ENCODE measurements at regions not wholly inside any gene's neighbourhood (a gene's known extent, or its start where the extent isn't known, plus 50 kb on each side); places are given as distances from the start of the nearest gene placed in this dataset.

DNA sequence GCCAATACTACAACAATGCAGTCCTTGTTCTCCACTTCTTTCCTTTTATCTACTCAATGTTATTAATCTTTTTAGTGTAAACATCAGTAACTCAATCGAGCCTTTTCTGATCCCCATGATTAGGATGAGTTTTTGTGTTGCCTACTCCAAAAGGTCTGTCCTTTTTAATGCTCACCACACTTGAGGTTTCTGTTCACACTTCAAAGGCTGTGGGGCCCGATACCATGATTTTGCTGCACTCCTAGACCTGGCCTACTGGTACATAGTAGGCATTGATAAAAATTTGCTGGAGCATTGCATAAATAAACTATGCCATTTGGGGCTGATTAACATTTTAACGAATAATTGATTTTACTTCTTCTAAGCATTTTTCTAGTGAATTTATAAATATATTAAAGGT lies 125.4 kb upstream of the KLF12 start:
- POLR2A ChIA-PET = no interaction called here
- Histone ChIP-seq H3K27me3 (replicated peaks in 1 of 2; ENCODE audit: control insufficient read depth in 2 of 2, extremely low read depth in 1 of 2, insufficient read depth in 2 of 2, low read length in 1 of 2) (no peaks in the 10 kb centered on the region), H3K4me1 (ENCODE audit: control insufficient read depth in 1 of 2, extremely low read depth in 1 of 2, insufficient read depth in 2 of 2, low read length in 2 of 2) (peaks cover 5 to 26% of the 10 kb centered on the region in 2 experiments), H3K36me3 (ENCODE audit: control insufficient read depth in 2 of 2, extremely low read depth in 1 of 2, insufficient read depth in 1 of 2, low read length in 1 of 2) (peaks cover 0 to 5% of the 10 kb centered on the region in 2 donors), H3K27ac (ENCODE audit: low read length) (no peak overlapping the region), H3K9me3 (no peaks in the 10 kb centered on the region), H3K4me3 (ENCODE audit: control insufficient read depth in 1 of 2, extremely low read depth in 1 of 2, low read length in 1 of 2) (no peak overlapping the region)
- WGBS (ENCODE audit: insufficient coverage) = no CpG with 5 or more reads among the region's 3 CpGs
- H3K4me3 Mint-ChIP-seq = peak overlapping the region in 1 of 3 donors; percentile 5
- DNase-seq (no peak), ATAC-seq (replicated peaks in 1 of 4) (no peak)
- peaks cover 36 to 57% (median 44%) of the 10 kb centered on the region in 3 donors for H3K4me1 Mint-ChIP-seq
- no peaks in the 10 kb centered on the region for H3K27me3 Mint-ChIP-seq
- H3K36me3 Mint-ChIP-seq = peaks cover 31% of the 10 kb centered on the region
- peak overlapping the region in 1 of 2 donors; percentile 68 for H3K27ac Mint-ChIP-seq
- H3K9me3 Mint-ChIP-seq = peaks cover 8 to 14% (median 10%) of the 10 kb centered on the region in 3 donors
- CTCF ChIA-PET = no interaction called here

- H3K27ac Mint-ChIP-seq = peak overlapping the region in 1 of 2 donors; percentile 68
- peaks cover 28% of the 10 kb centered on the region for H3K36me3 Mint-ChIP-seq
- Histone ChIP-seq H3K36me3 (ENCODE audit: control insufficient read depth in 2 of 2, extremely low read depth in 1 of 2, insufficient read depth in 1 of 2, low read length in 1 of 2) (peaks cover 0 to 5% of the 10 kb centered on the region in 2 donors), H3K9me3 (no peaks in the 10 kb centered on the region), H3K27ac (ENCODE audit: low read length) (no peak overlapping the region), H3K4me3 (ENCODE audit: control insufficient read depth in 1 of 2, extremely low read depth in 1 of 2, low read length in 1 of 2) (no peak overlapping the region), H3K27me3 (replicated peaks in 1 of 2; ENCODE audit: control insufficient read depth in 2 of 2, extremely low read depth in 1 of 2, insufficient read depth in 2 of 2, low read length in 1 of 2) (no peaks in the 10 kb centered on the region), H3K4me1 (ENCODE audit: control insufficient read depth in 1 of 2, extremely low read depth in 1 of 2, insufficient read depth in 2 of 2, low read length in 2 of 2) (peaks cover 5 to 26% of the 10 kb centered on the region in 2 experiments)
- H3K27me3 Mint-ChIP-seq = no peaks in the 10 kb centered on the region
- no peak for ATAC-seq (replicated peaks in 1 of 4)
- ChIA-PET POLR2A (no interaction called here), CTCF (no interaction called here)
- H3K4me1 Mint-ChIP-seq = peaks cover 42 to 64% (median 51%) of the 10 kb centered on the region in 3 donors
- DNase-seq = no peak
- peaks cover 4 to 8% (median 4%) of the 10 kb centered on the region in 3 donors for H3K9me3 Mint-ChIP-seq
- peak overlapping the region in 1 of 3 donors; percentile 74 for H3K4me3 Mint-ChIP-seq
- WGBS (ENCODE audit: insufficient coverage) = 89% methylated on average over 2 of the region's 4 CpGs
Measured at GRCh38 chr13:74258961-74259360, 124.8 kb upstream of the KLF12 start.

DNA sequence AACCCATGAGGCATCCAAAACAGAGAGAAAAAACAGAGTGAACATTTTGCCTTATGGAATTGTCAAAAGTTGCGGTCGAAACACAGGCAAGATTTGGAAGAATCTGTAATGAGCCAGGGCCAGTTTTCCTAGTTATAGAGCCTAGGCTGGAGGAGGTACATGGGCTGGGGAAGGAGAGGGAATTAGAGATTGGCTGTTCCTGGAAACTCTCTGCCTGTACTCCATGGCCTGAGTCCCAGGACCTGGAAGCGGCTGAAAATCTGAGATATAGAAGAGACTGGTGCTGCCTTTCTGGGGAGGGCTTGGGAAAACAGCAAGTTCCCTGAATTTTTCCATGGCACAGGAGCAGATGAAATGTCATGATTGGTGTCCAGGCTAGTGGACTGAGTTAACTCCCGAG lies 122.8 kb upstream of the KLF12 start:
- Mint-ChIP-seq H3K9me3 (peaks cover 0 to under 1% (median 0%) of the 10 kb centered on the region in 3 donors), H3K4me3 (peak overlapping the region in 1 of 3 donors; percentile 28), H3K27ac (peak overlapping the region; percentile 57 to 75), H3K36me3 (peaks cover 21% of the 10 kb centered on the region), H3K4me1 (peaks cover 62 to 82% (median 70%) of the 10 kb centered on the region in 3 donors), H3K27me3 (no peaks in the 10 kb centered on the region)
- WGBS (ENCODE audit: insufficient coverage) = 100% methylated on average over 3 of the region's 4 CpGs
- Histone ChIP-seq H3K4me3 (ENCODE audit: control insufficient read depth in 1 of 2, extremely low read depth in 1 of 2, low read length in 1 of 2) (no peak overlapping the region), H3K27me3 (replicated peaks in 1 of 2; ENCODE audit: control insufficient read depth in 2 of 2, extremely low read depth in 1 of 2, insufficient read depth in 2 of 2, low read length in 1 of 2) (no peaks in the 10 kb centered on the region), H3K4me1 (ENCODE audit: control insufficient read depth in 1 of 2, extremely low read depth in 1 of 2, insufficient read depth in 2 of 2, low read length in 2 of 2) (peaks cover 8 to 30% of the 10 kb centered on the region in 2 experiments), H3K36me3 (ENCODE audit: control insufficient read depth in 2 of 2, extremely low read depth in 1 of 2, insufficient read depth in 1 of 2, low read length in 1 of 2) (peaks cover 0 to 5% of the 10 kb centered on the region in 2 donors), H3K9me3 (no peaks in the 10 kb centered on the region), H3K27ac (ENCODE audit: low read length) (peak overlapping the region; percentile 57)
- POLR2A ChIA-PET = interaction anchor here in 1 of 2 donors (1.0 kb wide), 1 partner anchor 9 kb away, joined by 4 read pairs; no protein-coding TSS in a partner anchor
- CTCF ChIA-PET = no interaction called here
- ATAC-seq (replicated peaks in 1 of 4) (no peak), DNase-seq (no peak)

- Histone ChIP-seq H3K9me3 (no peaks in the 10 kb centered on the region), H3K27ac (ENCODE audit: low read length) (no peak overlapping the region), H3K4me3 (ENCODE audit: control insufficient read depth in 1 of 2, extremely low read depth in 1 of 2, low read length in 1 of 2) (no peak overlapping the region), H3K4me1 (ENCODE audit: control insufficient read depth in 1 of 2, extremely low read depth in 1 of 2, insufficient read depth in 2 of 2, low read length in 2 of 2) (peaks cover 7 to 39% of the 10 kb centered on the region in 2 experiments), H3K27me3 (replicated peaks in 1 of 2; ENCODE audit: control insufficient read depth in 2 of 2, extremely low read depth in 1 of 2, insufficient read depth in 2 of 2, low read length in 1 of 2) (no peaks in the 10 kb centered on the region), H3K36me3 (ENCODE audit: control insufficient read depth in 2 of 2, extremely low read depth in 1 of 2, insufficient read depth in 1 of 2, low read length in 1 of 2) (peaks cover 0 to 5% of the 10 kb centered on the region in 2 donors)
- H3K27ac Mint-ChIP-seq = no peak overlapping the region
- no peak for DNase-seq
- H3K27me3 Mint-ChIP-seq = no peaks in the 10 kb centered on the region
- peak overlapping the region in 1 of 3 donors; percentile 11 for H3K4me3 Mint-ChIP-seq
- ATAC-seq (replicated peaks in 1 of 4) = peak in 3 of 4 experiments; percentile 40 to 48 (median 43)
- H3K36me3 Mint-ChIP-seq = peaks cover 30% of the 10 kb centered on the region
- WGBS (ENCODE audit: insufficient coverage) = no CpG with 5 or more reads among the region's 1 CpG
- ChIA-PET CTCF (interaction anchor here (0.6 to 1.9 kb wide), 6 partner anchors 20 to 1182 kb away, joined by 3 to 11 read pairs (median 4); no protein-coding TSS in a partner anchor), POLR2A (interaction anchor here (0.5 to 0.8 kb wide), 5 partner anchors 18 to 436 kb away, joined by 3 read pairs; no protein-coding TSS in a partner anchor)
- H3K9me3 Mint-ChIP-seq = peaks cover 0 to 7% (median 4%) of the 10 kb centered on the region in 3 donors
- peaks cover 74 to 94% (median 85%) of the 10 kb centered on the region in 3 donors for H3K4me1 Mint-ChIP-seq
Measured at GRCh38 chr13:74253161-74253560, 119.0 kb upstream of the KLF12 start.

DNA sequence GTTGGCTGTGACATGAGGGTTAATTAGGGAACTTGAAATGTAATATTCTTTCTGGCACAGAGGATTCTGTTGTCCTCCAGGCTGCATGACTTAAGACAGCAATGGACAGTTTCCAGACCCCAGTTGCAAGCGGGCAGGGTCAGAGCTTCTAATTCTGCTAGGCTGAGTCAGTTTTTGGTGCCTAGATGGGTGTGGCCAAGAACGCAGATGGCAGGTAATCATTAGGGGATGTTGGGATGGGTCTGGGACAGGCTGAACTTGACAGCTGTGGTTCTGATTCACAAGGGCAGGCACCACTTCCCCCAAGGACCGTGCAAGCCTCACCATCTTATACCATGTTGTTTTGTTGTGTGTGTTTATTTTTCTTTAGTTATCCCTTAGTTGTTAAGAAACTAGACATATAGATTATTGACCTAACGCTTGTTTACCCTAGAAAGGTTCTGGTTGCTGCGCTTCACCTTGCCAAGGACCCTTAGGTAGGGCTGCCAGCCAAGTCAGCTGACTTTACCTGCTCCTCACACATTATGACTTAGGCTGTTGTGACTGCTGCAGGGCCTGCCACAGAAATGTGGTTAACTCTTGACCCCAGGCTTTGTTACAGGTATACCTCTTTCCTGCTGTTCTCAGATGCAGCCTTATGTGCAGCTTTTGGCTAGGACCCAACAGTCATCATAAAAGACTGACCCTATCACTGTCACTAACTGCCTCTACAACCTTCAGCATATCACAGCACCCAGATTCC lies 117.7 kb upstream of the KLF12 start:
- 79% methylated on average over 3 of the region's 5 CpGs for WGBS (ENCODE audit: insufficient coverage)
- peak overlapping the region in 1 of 3 donors; percentile 8 for H3K4me3 Mint-ChIP-seq
- H3K9me3 ChIP-seq = no peaks in the 10 kb centered on the region
- DNase-seq (no peak), ATAC-seq (replicated peaks in 1 of 4) (peak in 3 of 4 experiments; percentile 39 to 69 (median 53))
- H3K27ac Mint-ChIP-seq = peak overlapping the region; percentile 34 to 86
- H3K4me1 ChIP-seq (ENCODE audit: control insufficient read depth in 1 of 2, extremely low read depth in 1 of 2, insufficient read depth in 2 of 2, low read length in 2 of 2) = peaks cover 7 to 42% of the 10 kb centered on the region in 2 experiments
- H3K4me1 Mint-ChIP-seq = peaks cover 74 to 94% (median 84%) of the 10 kb centered on the region in 3 donors
- ChIA-PET CTCF (no interaction called here), POLR2A (no interaction called here)
- peak overlapping the region; percentile 35 for H3K27ac ChIP-seq (ENCODE audit: low read length)
- no peak overlapping the region for H3K4me3 ChIP-seq (ENCODE audit: control insufficient read depth in 1 of 2, extremely low read depth in 1 of 2, low read length in 1 of 2)
- peaks cover 28% of the 10 kb centered on the region for H3K36me3 Mint-ChIP-seq
- peaks cover 0 to 1% of the 10 kb centered on the region in 2 donors for H3K36me3 ChIP-seq (ENCODE audit: control insufficient read depth in 2 of 2, extremely low read depth in 1 of 2, insufficient read depth in 1 of 2, low read length in 1 of 2)
- H3K9me3 Mint-ChIP-seq = peaks cover 0 to 9% (median 4%) of the 10 kb centered on the region in 3 donors
- no peaks in the 10 kb centered on the region for H3K27me3 ChIP-seq (replicated peaks in 1 of 2; ENCODE audit: control insufficient read depth in 2 of 2, extremely low read depth in 1 of 2, insufficient read depth in 2 of 2, low read length in 1 of 2)
- H3K27me3 Mint-ChIP-seq = no peaks in the 10 kb centered on the region

DNA sequence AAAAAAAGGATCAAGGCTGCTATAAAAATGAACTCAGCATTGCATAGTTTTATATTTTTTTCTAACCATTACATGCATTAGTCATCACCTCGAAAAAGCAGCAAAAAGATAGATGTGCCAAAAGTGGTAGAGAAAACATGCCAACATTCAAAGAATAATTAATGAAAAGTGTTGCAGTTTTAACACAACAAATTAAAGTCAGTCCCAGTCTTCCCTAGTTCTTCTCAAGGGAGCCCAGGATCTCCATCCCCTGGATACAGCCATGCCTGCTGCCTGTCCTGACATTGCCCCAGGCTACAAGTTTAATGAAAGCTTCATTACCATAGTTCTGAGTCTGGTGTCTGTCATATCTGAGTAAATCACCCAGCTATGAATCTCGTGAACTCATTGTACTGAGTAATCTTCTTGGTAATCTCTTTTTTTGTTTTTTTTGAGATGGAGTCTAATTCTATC lies 116.6 kb upstream of the KLF12 start:
- H3K36me3 Mint-ChIP-seq = peaks cover 18% of the 10 kb centered on the region
- CTCF ChIA-PET = interaction anchor here in 1 of 2 donors (0.9 kb wide), 1 partner anchor 35 kb away, joined by 3 read pairs; no protein-coding TSS in a partner anchor
- ATAC-seq (replicated peaks in 1 of 4) = no peak
- Histone ChIP-seq H3K27ac (ENCODE audit: low read length) (no peak overlapping the region), H3K36me3 (ENCODE audit: control insufficient read depth in 2 of 2, extremely low read depth in 1 of 2, insufficient read depth in 1 of 2, low read length in 1 of 2) (no peaks in the 10 kb centered on the region), H3K27me3 (replicated peaks in 1 of 2; ENCODE audit: control insufficient read depth in 2 of 2, extremely low read depth in 1 of 2, insufficient read depth in 2 of 2, low read length in 1 of 2) (no peaks in the 10 kb centered on the region), H3K9me3 (no peaks in the 10 kb centered on the region), H3K4me1 (ENCODE audit: control insufficient read depth in 1 of 2, extremely low read depth in 1 of 2, insufficient read depth in 2 of 2, low read length in 2 of 2) (peaks cover 16 to 51% of the 10 kb centered on the region in 2 experiments), H3K4me3 (ENCODE audit: control insufficient read depth in 1 of 2, extremely low read depth in 1 of 2, low read length in 1 of 2) (no peak overlapping the region)
- H3K27ac Mint-ChIP-seq = peak overlapping the region; percentile 44 to 90
- H3K9me3 Mint-ChIP-seq = peaks cover 0 to 9% (median 4%) of the 10 kb centered on the region in 3 donors
- no peaks in the 10 kb centered on the region for H3K27me3 Mint-ChIP-seq
- WGBS (ENCODE audit: insufficient coverage) = no CpG with 5 or more reads among the region's 2 CpGs
- DNase-seq = no peak
- H3K4me3 Mint-ChIP-seq = no peak overlapping the region
- H3K4me1 Mint-ChIP-seq = peaks cover 81 to 95% (median 87%) of the 10 kb centered on the region in 3 donors
- POLR2A ChIA-PET = interaction anchor here in 1 of 2 donors (0.5 kb wide), 1 partner anchor 163 kb away, joined by 3 read pairs; no protein-coding TSS in a partner anchor
